ENCODE measurements at regions not wholly inside any gene's neighbourhood (a gene's known extent, or its start where the extent isn't known, plus 50 kb on each side); places are given as distances from the start of the nearest gene placed in this dataset.

DNA sequence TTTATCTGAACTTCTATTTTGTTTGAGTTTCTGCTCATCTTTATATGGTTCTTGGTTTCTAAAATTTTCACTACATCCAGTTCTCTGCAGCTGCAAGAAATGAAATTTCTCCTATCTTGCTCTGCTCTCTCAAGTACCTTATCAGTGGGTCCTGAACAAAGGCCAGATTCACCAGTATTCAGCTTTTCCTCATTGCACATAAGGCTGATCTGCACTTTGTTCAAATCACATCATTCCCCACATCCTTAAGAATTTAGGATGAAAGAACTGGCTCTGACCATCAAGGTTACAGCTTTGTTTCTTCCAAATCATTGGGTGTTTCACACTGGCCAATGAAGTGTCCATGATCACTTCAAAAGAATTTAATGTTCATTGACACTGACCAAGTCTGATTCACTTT is 211.4 kb downstream of the GRIN2B start:
- TF ChIP-seq GATA3 (IDR thresholded peaks at IDR 0.05; ENCODE audit: borderline replicate concordance) (no peak), KDM1A (IDR thresholded peaks at IDR 0.05; ENCODE audit: low read depth) (no peak), POLR2A (IDR thresholded peaks at IDR 0.05; ENCODE audit: low read length) (no peak)
- TF ChIP-seq, protein P1, sequence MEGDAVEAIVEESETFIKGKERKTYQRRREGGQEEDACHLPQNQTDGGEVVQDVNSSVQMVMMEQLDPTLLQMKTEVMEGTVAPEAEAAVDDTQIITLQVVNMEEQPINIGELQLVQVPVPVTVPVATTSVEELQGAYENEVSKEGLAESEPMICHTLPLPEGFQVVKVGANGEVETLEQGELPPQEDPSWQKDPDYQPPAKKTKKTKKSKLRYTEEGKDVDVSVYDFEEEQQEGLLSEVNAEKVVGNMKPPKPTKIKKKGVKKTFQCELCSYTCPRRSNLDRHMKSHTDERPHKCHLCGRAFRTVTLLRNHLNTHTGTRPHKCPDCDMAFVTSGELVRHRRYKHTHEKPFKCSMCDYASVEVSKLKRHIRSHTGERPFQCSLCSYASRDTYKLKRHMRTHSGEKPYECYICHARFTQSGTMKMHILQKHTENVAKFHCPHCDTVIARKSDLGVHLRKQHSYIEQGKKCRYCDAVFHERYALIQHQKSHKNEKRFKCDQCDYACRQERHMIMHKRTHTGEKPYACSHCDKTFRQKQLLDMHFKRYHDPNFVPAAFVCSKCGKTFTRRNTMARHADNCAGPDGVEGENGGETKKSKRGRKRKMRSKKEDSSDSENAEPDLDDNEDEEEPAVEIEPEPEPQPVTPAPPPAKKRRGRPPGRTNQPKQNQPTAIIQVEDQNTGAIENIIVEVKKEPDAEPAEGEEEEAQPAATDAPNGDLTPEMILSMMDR (IDR thresholded peaks at IDR 0.05), result no peak

Data from A549 (cell line).